Thoracic aorta (tissue), 2 donors: ENCODE measurements at regions not wholly inside any gene's neighbourhood (a gene's known extent, or its start where the extent isn't known, plus 50 kb on each side); places are given as distances from the start of the nearest gene placed in this dataset.

ENCODE experiments used
- ATAC-seq: fragments of 150-250 bp; one replicate; pipeline ENCODE4 v1.8.0; 2017; ENCODE audit warnings: low read depth; ENCODE audit not compliant: insufficient number of reproducible peaks, low FRiP score
- DNase-seq: peaks from one replicate; pipeline ENCODE4 v3.0.0-alpha.2; 2020; ENCODE audit warnings: low spot score
- H3K27ac ChIP-seq, 2 donors: fragments of 200-600 bp; sonication (generic); 1 replicate in 1 of 2; 2 replicates in 1 of 2; pipeline ENCODE4 v1.5.1; 2016; ENCODE audit warnings: mild to moderate bottlenecking in 2 of 2, moderate library complexity in 2 of 2
- H3K27me3 ChIP-seq: fragments of 200-600 bp; sonication (generic); replicated peaks from 2 replicates; pipeline ENCODE4 v1.6.0; 2016; ENCODE audit warnings: mild to moderate bottlenecking; ENCODE audit not compliant: insufficient read depth
- H3K36me3 ChIP-seq: fragments of 200-600 bp; sonication (generic); one replicate; pipeline ENCODE4 v1.5.1; 2016
- H3K4me1 ChIP-seq, 2 donors: fragments of 200-600 bp; sonication (generic); 1 replicate in 1 of 2; 2 replicates in 1 of 2; pipeline versions ENCODE4 v1.5.1 to v1.6.0; 2016; ENCODE audit warnings: low read depth in 2 of 2, mild to moderate bottlenecking in 1 of 2; ENCODE audit not compliant: control insufficient read depth in 1 of 2
- H3K4me3 ChIP-seq: fragments of 200-600 bp; sonication (generic); 2 replicates; pipeline ENCODE4 v1.5.1; 2016; ENCODE audit warnings: mild to moderate bottlenecking
- H3K9me3 ChIP-seq: fragments of 200-600 bp; sonication (generic); 2 replicates; pipeline ENCODE4 v1.5.1; 2016
- CTCF ChIP-seq: fragments of 200-600 bp; sonication (generic); IDR thresholded peaks from one replicate; pipeline ENCODE4 v1.5.1; 2019; ENCODE audit warnings: antibody characterized with exemption

GRCh38 chr4:171602638-171603355 is 210.4 kb upstream of the GALNTL6 start:
- Histone ChIP-seq H3K27me3 (no peaks in the 10 kb centered on the region), H3K36me3 (no peaks in the 10 kb centered on the region), H3K27ac (no peak overlapping the region), H3K9me3 (no peaks in the 10 kb centered on the region), H3K4me3 (no peak overlapping the region), H3K4me1 (no peaks in the 10 kb centered on the region)
- no peak for DNase-seq
- no peak for ATAC-seq
- no peak for TF ChIP-seq CTCF

- Histone ChIP-seq H3K4me1 (no peaks in the 10 kb centered on the region), H3K27ac (no peak overlapping the region), H3K9me3 (no peaks in the 10 kb centered on the region), H3K27me3 (no peaks in the 10 kb centered on the region), H3K4me3 (no peak overlapping the region), H3K36me3 (no peaks in the 10 kb centered on the region)
- ATAC-seq (no peak), DNase-seq (no peak)
- TF ChIP-seq CTCF, result no peak
Measured at GRCh38 chr4:171601091-171601490, 212.1 kb upstream of the GALNTL6 start.

GRCh38 chr4:171599628-171600027 is 213.6 kb upstream of the GALNTL6 start:
- no peak for TF ChIP-seq CTCF

GRCh38 chr4:171594293-171594692 is 218.9 kb upstream of the GALNTL6 start:
- ATAC-seq (no peak), DNase-seq (no peak)
- Histone ChIP-seq H3K27me3 (no peaks in the 10 kb centered on the region), H3K27ac (no peak overlapping the region), H3K9me3 (no peaks in the 10 kb centered on the region), H3K4me1 (no peaks in the 10 kb centered on the region), H3K4me3 (no peak overlapping the region), H3K36me3 (no peaks in the 10 kb centered on the region)
- no peak for TF ChIP-seq CTCF

More at GRCh38 chr4:171599628-171600027, 213.6 kb upstream of the GALNTL6 start:
- Histone ChIP-seq H3K4me1 (no peaks in the 10 kb centered on the region), H3K9me3 (no peaks in the 10 kb centered on the region), H3K36me3 (no peaks in the 10 kb centered on the region), H3K4me3 (no peak overlapping the region), H3K27me3 (no peaks in the 10 kb centered on the region), H3K27ac (no peak overlapping the region)
- ATAC-seq (no peak), DNase-seq (no peak)

DNA sequence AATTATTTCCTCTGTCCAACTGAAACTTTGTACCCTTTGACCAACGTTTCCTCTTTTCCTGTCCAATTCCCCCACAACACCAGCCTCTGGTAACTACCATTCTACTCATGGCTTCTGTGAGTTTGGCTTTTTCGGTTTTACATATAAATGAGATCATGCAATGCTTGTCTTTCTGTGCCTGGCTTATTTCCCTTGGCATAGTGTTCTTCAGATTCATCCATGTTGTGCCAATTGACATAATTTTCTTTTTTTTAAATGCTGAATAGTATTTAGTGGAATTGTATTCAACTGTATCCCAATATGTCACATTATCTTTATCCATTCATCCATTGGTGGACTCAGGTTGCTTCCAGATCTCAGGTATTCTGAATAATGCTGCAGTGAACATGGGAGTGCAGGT is 222.5 kb upstream of the GALNTL6 start:
- DNase-seq (no peak), ATAC-seq (no peak)
- Histone ChIP-seq H3K4me3 (no peak overlapping the region), H3K27ac (no peak overlapping the region), H3K36me3 (no peaks in the 10 kb centered on the region), H3K27me3 (no peaks in the 10 kb centered on the region), H3K9me3 (no peaks in the 10 kb centered on the region), H3K4me1 (no peaks in the 10 kb centered on the region)
- no peak for TF ChIP-seq CTCF
